GM18520 (cell line): ENCODE measurements at regions not wholly inside any gene's neighbourhood (a gene's known extent, or its start where the extent isn't known, plus 50 kb on each side); places are given as distances from the start of the nearest gene placed in this dataset.

ENCODE experiments used
- ATAC-seq: cut with Tn5 transposase; IDR thresholded peaks from one replicate; pipeline ENCODE4 v1.9.1; 2021; ENCODE audit not compliant: unreplicated experiment

- ATAC-seq, result no peak
Observed at GRCh38 chr1:173128742-173129141, 78.0 kb upstream of the TNFSF18 start.

GRCh38 chr1:173127369-173128307 lies 76.9 kb upstream of the TNFSF18 start:
- ATAC-seq, result no peak

GRCh38 chr1:173126421-173126820 lies 75.7 kb upstream of the TNFSF18 start:
- ATAC-seq, result no peak

- no peak for ATAC-seq
Observed at GRCh38 chr1:173122958-173123852, 72.5 kb upstream of the TNFSF18 start.

GRCh38 chr1:173122344-173122935 lies 71.7 kb upstream of the TNFSF18 start:
- ATAC-seq, result no peak

GRCh38 chr1:173118404-173118803 lies 67.7 kb upstream of the TNFSF18 start:
- ATAC-seq, result no peak

GRCh38 chr1:173117761-173118160 lies 67.0 kb upstream of the TNFSF18 start:
- ATAC-seq, result no peak

- no peak for ATAC-seq
Observed at GRCh38 chr1:173117108-173117633, 66.4 kb upstream of the TNFSF18 start.

GRCh38 chr1:173114346-173114745 lies 63.6 kb upstream of the TNFSF18 start:
- no peak for ATAC-seq

GRCh38 chr1:173113015-173113741 lies 62.4 kb upstream of the TNFSF18 start:
- no peak for ATAC-seq

GRCh38 chr1:173112129-173112528 lies 61.4 kb upstream of the TNFSF18 start:
- peak; percentile 78 for ATAC-seq

- no peak for ATAC-seq
Observed at GRCh38 chr1:173107696-173108095, 57.0 kb upstream of the TNFSF18 start.

GRCh38 chr1:173103006-173103405 lies 52.3 kb upstream of the TNFSF18 start:
- no peak for ATAC-seq

GRCh38 chr1:173101589-173101988 lies 50.8 kb upstream of the TNFSF18 start:
- no peak for ATAC-seq

- no peak for ATAC-seq
Observed at GRCh38 chr1:173100476-173101107, 49.9 kb upstream of the TNFSF18 start.
